ENCODE measurements at regions not wholly inside any gene's neighbourhood (a gene's known extent, or its start where the extent isn't known, plus 50 kb on each side); places are given as distances from the start of the nearest gene placed in this dataset.

DNA sequence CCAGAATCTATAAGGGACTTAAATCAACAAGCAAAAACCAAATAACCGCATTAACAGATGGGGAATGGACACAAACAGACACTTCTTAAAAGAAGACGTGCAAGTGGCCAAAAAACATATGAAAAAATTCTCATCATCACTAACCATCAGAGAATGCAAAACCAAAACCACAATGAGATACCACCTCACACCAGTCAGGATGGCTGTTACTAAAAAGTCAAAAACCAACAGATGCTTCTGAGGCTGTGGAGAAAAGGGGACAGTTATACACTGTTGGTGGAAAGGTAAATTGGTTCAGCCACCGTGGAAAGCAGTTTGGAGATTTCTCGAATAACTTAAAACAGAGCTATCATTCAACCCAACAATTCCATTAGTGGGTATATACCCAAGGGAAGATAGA, 124.9 kb upstream of the OLIG2 start:
- Histone ChIP-seq H3K36me3 (replicated peaks) (no peaks in the 10 kb centered on the region), H3K27ac (no peak overlapping the region), H3K4me3 (ENCODE audit: low read depth, low read length) (no peak overlapping the region), H3K27me3 (replicated peaks) (no peaks in the 10 kb centered on the region)
- TF ChIP-seq, protein P1, sequence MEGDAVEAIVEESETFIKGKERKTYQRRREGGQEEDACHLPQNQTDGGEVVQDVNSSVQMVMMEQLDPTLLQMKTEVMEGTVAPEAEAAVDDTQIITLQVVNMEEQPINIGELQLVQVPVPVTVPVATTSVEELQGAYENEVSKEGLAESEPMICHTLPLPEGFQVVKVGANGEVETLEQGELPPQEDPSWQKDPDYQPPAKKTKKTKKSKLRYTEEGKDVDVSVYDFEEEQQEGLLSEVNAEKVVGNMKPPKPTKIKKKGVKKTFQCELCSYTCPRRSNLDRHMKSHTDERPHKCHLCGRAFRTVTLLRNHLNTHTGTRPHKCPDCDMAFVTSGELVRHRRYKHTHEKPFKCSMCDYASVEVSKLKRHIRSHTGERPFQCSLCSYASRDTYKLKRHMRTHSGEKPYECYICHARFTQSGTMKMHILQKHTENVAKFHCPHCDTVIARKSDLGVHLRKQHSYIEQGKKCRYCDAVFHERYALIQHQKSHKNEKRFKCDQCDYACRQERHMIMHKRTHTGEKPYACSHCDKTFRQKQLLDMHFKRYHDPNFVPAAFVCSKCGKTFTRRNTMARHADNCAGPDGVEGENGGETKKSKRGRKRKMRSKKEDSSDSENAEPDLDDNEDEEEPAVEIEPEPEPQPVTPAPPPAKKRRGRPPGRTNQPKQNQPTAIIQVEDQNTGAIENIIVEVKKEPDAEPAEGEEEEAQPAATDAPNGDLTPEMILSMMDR (IDR thresholded peaks at IDR 0.05; ENCODE audit: low read depth, low read length, missing control alignments): no peak
- in situ Hi-C loops (cut with HindIII; ENCODE audit: low pct_ligation_motif_present, low sequenced_read_pairs): no loop called here
- DNase-seq: no peak

DNA sequence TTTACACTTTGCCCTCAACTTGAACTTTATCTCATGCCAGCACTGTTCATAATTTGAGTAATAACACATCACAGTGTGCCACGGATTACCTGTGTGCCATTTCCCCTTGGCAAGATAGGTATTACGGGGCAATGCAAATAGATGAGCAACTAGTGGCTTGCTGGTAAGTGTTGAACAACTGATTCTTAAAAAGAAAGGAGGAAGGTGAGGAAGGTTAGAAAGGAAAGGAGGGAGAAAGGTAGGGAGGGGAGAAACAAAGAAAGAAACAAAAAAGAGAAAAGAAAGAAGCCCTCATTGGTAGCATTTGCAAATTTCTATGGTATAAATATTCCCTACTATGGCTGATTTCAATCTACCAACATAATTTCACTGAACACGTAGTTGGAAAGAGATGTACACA, 118.2 kb upstream of the OLIG2 start:
- Histone ChIP-seq H3K36me3 (replicated peaks) (no peaks in the 10 kb centered on the region), H3K4me3 (ENCODE audit: low read depth, low read length) (no peak overlapping the region), H3K27me3 (replicated peaks) (peaks cover 2% of the 10 kb centered on the region), H3K27ac (no peak overlapping the region)
- TF ChIP-seq, protein P1 (IDR thresholded peaks at IDR 0.05; ENCODE audit: low read depth, low read length, missing control alignments): no peak
- no peak for DNase-seq
- in situ Hi-C loops (cut with HindIII; ENCODE audit: low pct_ligation_motif_present, low sequenced_read_pairs): no loop called here

DNA sequence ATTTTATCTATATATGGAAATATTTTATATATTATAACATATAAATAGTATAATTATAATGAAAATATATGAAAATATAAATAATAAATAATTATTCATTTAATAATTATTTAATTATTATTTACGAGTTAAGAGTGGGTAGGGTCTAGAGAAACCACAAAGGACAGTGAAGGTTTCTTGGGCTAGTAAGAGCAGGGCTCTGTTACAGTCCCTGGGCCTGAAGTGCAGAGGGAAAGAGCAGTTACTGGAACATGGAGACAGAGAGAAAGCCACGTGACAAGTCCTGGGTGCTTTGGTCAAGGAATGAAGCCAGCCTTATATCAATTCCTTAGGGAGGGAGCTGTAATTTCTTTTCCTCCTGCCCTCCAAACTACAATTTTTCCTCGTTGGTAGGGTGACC, 117.2 kb upstream of the OLIG2 start:
- Histone ChIP-seq H3K4me3 (ENCODE audit: low read depth, low read length) (no peak overlapping the region), H3K27ac (no peak overlapping the region), H3K27me3 (replicated peaks) (peaks cover 2% of the 10 kb centered on the region), H3K36me3 (replicated peaks) (no peaks in the 10 kb centered on the region)
- no peak for DNase-seq
- in situ Hi-C loops (cut with HindIII; ENCODE audit: low pct_ligation_motif_present, low sequenced_read_pairs): no loop called here
- TF ChIP-seq, protein P1 (IDR thresholded peaks at IDR 0.05; ENCODE audit: low read depth, low read length, missing control alignments): no peak

DNA sequence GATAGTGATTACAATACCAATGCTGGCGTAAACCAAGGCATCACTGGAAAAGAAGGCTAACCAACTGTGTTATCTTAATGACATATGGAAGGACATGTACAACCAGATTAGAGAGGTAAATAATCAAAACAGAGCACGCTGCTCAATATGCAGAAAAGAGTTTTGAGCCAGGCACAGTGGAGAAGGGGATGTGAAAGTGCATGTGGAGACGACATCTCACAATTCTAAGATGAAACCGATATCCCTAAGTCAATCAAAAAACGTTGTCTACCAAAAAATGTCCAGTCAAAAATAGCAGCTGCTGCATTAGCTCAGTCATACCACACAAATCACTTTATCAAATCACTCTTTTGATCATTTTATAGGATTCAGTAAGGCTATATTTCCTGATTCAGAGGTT, 116.3 kb upstream of the OLIG2 start:
- peaks cover 2% of the 10 kb centered on the region for H3K27me3 ChIP-seq (replicated peaks)
- TF ChIP-seq, protein P1 (IDR thresholded peaks at IDR 0.05; ENCODE audit: low read depth, low read length, missing control alignments): no peak
- in situ Hi-C loops (cut with HindIII; ENCODE audit: low pct_ligation_motif_present, low sequenced_read_pairs): no loop called here
- no peak for DNase-seq
- no peaks in the 10 kb centered on the region for H3K36me3 ChIP-seq (replicated peaks)
- H3K27ac ChIP-seq: no peak overlapping the region
- no peak overlapping the region for H3K4me3 ChIP-seq (ENCODE audit: low read depth, low read length)

DNA sequence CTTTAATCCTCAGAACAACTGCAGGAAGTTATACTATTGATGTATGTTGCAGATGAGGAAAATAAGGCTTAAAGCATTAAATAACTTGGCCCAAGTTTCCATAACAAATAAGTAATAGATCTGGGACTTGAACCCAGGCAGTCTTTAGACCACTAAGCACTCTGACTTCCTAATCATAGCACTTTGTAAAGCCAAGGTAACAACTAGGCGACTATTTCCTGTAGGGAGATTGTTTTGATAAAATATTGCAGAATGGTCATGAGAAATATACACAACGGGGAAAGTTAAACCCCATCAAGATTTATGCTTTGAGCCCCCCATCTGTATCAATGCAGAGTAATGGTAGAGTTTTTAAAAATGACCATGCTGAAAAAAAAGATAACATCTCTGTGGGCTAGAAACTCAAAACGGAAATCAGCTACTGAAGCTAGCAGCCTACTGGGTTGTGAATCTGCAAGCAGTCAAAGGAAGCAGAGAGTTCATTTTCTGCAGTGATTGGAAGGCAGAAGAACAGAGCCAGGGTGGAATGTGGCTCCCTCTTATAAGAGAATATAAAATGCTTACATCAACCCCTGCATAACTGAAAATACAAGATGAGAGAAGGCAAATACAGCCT, 111.2 kb upstream of the OLIG2 start:
- Histone ChIP-seq H3K27me3 (replicated peaks) (peaks cover 2% of the 10 kb centered on the region), H3K4me3 (ENCODE audit: low read depth, low read length) (no peak overlapping the region), H3K27ac (no peak overlapping the region), H3K36me3 (replicated peaks) (no peaks in the 10 kb centered on the region)
- no peak for DNase-seq
- TF ChIP-seq, protein P1 (IDR thresholded peaks at IDR 0.05; ENCODE audit: low read depth, low read length, missing control alignments): no peak
- in situ Hi-C loops (cut with HindIII; ENCODE audit: low pct_ligation_motif_present, low sequenced_read_pairs): no loop called here

DNA sequence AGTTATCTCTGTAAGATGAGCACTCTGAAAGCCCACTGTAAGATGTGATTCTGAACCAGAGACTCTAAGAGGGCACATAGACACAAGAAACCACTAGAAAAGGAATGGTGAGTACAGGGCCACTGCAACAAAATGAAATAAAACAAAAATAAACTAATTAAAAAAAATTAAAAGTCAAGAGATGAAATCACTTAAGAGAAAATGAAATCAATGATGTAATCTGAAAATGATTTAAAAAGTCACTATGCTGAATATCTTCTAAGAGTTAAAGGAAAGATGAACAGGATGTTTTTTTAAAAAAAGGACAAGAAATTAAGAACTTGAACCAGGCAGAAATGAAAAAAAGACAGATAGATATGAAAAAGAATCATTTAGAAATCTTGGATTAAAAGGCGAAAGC, 110.6 kb upstream of the OLIG2 start:
- TF ChIP-seq, protein P1 (IDR thresholded peaks at IDR 0.05; ENCODE audit: low read depth, low read length, missing control alignments): no peak
- DNase-seq: no peak
- Histone ChIP-seq H3K27ac (no peak overlapping the region), H3K27me3 (replicated peaks) (no peaks in the 10 kb centered on the region), H3K36me3 (replicated peaks) (no peaks in the 10 kb centered on the region), H3K4me3 (ENCODE audit: low read depth, low read length) (no peak overlapping the region)
- in situ Hi-C loops (cut with HindIII; ENCODE audit: low pct_ligation_motif_present, low sequenced_read_pairs): no loop called here

Data from brain microvascular endothelial cell (primary cell).